GM10266 (cell line): ENCODE measurements at regions not wholly inside any gene's neighbourhood (a gene's known extent, or its start where the extent isn't known, plus 50 kb on each side); places are given as distances from the start of the nearest gene placed in this dataset.

Experiments
- DNase-seq: peaks from one replicate; pipeline ENCODE4 v3.0.0; 2012; ENCODE audit errors: extremely low spot score
- TF ChIP-seq, protein P1 (sequence below): IDR thresholded peaks from 2 replicates; pipeline ENCODE4 v1.5.1; 2012; ENCODE audit warnings: mild to moderate bottlenecking, low read depth; ENCODE audit not compliant: control insufficient read depth, insufficient read depth; ENCODE audit errors: missing control alignments

DNA sequence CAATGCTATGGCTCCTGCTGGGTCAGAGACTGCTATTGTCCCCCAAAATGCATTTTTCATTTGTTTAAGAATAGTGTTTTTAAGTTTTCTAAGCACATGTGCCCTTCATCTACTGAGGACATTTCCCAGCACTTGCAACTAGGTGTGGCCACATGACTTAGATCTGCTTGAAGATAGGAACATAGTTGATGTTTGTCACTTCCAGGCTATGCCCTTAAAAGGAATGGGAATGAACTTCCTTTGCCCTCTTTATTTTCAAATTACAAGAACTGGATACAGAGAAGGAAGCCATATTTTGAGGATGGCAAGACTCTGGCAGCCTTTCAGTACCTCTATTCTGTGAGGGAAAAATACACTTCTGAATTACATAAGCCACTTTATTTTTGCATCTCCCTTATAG, 203.0 kb upstream of the TFAP2D start:
- TF ChIP-seq, protein P1, sequence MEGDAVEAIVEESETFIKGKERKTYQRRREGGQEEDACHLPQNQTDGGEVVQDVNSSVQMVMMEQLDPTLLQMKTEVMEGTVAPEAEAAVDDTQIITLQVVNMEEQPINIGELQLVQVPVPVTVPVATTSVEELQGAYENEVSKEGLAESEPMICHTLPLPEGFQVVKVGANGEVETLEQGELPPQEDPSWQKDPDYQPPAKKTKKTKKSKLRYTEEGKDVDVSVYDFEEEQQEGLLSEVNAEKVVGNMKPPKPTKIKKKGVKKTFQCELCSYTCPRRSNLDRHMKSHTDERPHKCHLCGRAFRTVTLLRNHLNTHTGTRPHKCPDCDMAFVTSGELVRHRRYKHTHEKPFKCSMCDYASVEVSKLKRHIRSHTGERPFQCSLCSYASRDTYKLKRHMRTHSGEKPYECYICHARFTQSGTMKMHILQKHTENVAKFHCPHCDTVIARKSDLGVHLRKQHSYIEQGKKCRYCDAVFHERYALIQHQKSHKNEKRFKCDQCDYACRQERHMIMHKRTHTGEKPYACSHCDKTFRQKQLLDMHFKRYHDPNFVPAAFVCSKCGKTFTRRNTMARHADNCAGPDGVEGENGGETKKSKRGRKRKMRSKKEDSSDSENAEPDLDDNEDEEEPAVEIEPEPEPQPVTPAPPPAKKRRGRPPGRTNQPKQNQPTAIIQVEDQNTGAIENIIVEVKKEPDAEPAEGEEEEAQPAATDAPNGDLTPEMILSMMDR, result no peak
- DNase-seq, result no peak

DNA sequence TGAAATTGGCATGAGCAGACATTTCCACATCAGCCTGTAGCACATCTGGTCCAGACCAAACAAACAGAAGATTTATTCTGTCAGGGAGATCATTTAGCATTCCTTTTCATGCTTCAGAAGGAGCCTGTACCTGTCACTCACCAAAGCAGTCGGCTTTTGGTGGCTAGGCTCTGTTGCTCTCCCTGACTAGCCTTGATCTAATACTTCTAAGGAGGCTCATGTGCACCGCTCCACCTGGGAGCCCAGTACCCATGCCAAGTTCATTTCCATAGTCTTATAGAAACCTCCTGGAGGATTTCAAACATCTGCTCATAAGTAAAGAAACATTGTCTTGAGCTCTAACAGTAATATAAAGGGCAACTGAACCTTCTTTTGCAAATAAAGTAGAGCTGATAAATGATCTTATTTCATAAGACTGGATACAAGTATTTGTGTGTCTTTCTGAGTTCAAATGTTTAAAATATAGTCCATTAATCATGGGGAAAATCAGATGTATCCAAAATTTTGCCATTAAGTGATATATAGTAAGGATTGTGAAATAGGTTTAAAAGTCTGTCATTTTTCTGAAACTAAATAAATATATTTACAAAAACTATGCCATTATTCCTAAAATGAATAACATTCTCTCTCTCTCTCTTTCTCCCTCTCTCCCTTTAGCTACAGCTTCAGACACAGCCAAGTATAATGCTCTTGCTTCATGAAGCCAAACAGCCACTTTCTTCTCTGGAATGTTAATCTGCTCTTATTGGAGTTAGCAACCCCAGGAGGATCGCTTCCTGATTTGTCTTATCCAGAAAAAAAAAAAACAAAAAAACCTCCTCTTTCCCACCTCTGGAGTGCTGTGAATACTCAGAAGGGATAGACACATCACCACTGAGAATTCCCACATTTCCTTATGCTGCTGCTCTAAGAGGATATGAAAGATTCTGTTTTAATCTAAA, 192.7 kb upstream of the TFAP2D start:
- TF ChIP-seq, protein P1, result no peak
- no peak for DNase-seq

DNA sequence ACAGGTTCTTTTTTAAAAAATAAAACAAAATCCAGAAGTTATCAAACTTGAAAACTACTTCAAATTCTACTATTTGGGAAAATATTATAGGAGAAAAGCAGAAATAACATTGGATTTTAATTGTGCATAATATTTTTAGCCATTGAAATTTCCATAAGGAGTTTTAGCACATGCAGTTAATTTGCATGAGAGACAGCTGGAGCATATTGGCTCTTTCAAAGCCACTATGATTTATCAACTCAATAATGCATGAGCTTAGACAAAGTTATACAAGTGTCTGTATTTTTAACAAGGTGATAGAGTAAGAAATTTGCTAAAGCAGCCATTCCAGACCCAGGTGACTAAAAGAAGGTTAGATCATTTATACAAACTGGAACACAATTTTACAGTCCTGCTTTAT, 189.0 kb upstream of the TFAP2D start:
- no peak for DNase-seq
- TF ChIP-seq, protein P1, result no peak

DNA sequence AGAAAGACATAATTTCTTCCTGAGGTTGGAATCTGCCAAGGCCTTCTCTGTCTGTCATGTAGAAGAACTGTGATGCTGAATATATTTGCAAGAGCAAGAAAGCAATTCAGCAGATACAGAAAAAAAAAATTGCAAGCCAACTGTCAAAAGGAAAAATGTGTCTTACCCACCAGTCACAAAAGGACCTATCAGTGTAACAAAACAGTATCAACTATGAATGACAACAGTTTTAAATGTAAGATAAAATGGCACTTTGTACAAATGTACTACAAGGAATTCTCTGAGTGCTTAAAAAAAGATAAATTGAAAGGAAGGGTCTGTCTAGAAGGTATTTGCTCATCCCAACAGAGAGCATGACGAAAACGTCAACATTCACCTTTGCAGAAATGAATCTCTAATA, 185.3 kb upstream of the TFAP2D start:
- TF ChIP-seq, protein P1, result no peak
- DNase-seq, result no peak

DNA sequence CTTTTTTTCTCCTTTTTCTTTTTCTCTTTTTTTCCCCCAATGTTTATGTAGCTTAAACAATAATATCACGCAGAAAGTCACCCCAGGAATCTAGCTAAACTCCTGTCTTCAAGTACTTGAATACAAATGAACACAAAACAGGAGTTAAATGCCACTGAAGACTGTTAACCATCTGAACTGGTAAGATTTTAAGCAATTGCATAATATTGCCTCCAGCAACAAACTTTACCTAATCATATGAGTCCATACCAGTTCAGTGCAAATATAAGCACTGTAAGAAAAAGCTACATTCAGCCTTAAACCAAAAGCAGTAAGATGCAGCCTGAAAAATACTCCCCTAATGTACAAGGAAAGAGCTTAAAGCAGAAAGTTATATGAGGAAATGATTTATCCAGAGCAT, 173.9 kb upstream of the TFAP2D start:
- DNase-seq, result no peak
- TF ChIP-seq, protein P1, result no peak

DNA sequence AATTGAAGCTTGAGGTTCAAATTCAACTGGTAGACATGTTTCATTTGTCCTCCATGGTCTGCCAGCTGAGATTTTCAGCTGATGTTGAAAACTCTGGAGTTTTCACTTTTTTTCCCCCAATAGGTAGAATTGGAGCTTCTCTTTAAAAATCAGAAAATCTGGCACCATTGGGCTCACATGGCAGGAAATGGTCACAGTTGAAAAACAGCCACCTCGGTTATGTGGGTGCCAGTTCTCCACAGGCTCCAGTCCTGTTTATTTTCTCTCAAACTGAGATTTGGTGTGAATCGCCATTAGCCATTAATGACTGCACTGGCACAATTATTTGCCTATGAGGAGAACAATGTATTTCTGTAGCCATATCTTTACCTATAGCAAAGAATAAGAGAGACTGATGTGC, 171.4 kb upstream of the TFAP2D start:
- TF ChIP-seq, protein P1, result no peak
- no peak for DNase-seq

DNA sequence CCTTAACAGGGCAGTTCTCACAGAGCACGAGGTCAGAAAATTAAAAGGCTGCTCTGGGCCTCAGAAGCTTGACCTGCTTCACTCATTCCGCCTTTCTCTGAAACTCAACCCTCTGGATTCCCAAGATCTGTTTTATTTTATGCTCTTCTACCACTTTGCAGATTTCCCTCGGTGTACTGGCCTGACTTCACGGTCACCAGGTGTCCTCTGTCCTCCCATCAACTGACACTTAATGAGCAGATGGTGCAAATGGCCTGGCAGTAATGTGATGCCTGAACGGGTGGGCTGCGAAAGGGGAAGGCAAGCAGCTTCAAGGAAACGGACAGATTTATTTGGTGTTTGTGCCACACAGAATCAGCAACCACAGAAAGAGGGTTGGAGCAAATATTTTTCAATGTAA, 169.7 kb upstream of the TFAP2D start:
- TF ChIP-seq, protein P1, result no peak
- no peak for DNase-seq
